ENCODE measurements at regions not wholly inside any gene's neighbourhood (a gene's known extent, or its start where the extent isn't known, plus 50 kb on each side); places are given as distances from the start of the nearest gene placed in this dataset.

GRCh38 chr13:47421525-47421924 is 524.7 kb upstream of the HTR2A start:
- DNase-seq = no peak

GRCh38 chr13:47420568-47420967 is 523.7 kb upstream of the HTR2A start:
- no peak for DNase-seq

- DNase-seq = peak; percentile 11
Measured at GRCh38 chr13:47420020-47420419, 523.2 kb upstream of the HTR2A start.

GRCh38 chr13:47418206-47418920 is 521.5 kb upstream of the HTR2A start:
- no peak for DNase-seq

- no peak for DNase-seq
Measured at GRCh38 chr13:47417485-47417884, 520.6 kb upstream of the HTR2A start.

- no peak for DNase-seq
Measured at GRCh38 chr13:47415048-47415447, 518.2 kb upstream of the HTR2A start.

- no peak for DNase-seq
Measured at GRCh38 chr13:47413526-47413925, 516.7 kb upstream of the HTR2A start.

GRCh38 chr13:47413112-47413511 is 516.3 kb upstream of the HTR2A start:
- DNase-seq = no peak

GRCh38 chr13:47409778-47410177 is 512.9 kb upstream of the HTR2A start:
- no peak for DNase-seq

- no peak for DNase-seq
Measured at GRCh38 chr13:47408546-47409319, 511.9 kb upstream of the HTR2A start.

- no peak for DNase-seq
Measured at GRCh38 chr13:47407808-47408207, 511.0 kb upstream of the HTR2A start.

- no peak for DNase-seq
Measured at GRCh38 chr13:47399599-47399998, 502.7 kb upstream of the HTR2A start.

- DNase-seq = no peak
Measured at GRCh38 chr13:47397739-47398138, 500.9 kb upstream of the HTR2A start.

- no peak for DNase-seq
Measured at GRCh38 chr13:47396915-47397314, 500.1 kb upstream of the HTR2A start.

- DNase-seq = no peak
Measured at GRCh38 chr13:47374741-47375140, 477.9 kb upstream of the HTR2A start.

GRCh38 chr13:47372751-47373150 is 475.9 kb upstream of the HTR2A start:
- no peak for DNase-seq

GRCh38 chr13:47351798-47352197 is 454.9 kb upstream of the HTR2A start:
- DNase-seq = no peak

- DNase-seq = no peak
Measured at GRCh38 chr13:47350334-47351124, 453.7 kb upstream of the HTR2A start.

GRCh38 chr13:47349211-47349610 is 452.4 kb upstream of the HTR2A start:
- no peak for DNase-seq

- DNase-seq = peak; percentile 17
Measured at GRCh38 chr13:47337781-47338507, 441.1 kb upstream of the HTR2A start.

GRCh38 chr13:47334173-47334572 is 437.3 kb upstream of the HTR2A start:
- DNase-seq = peak; percentile 10

- no peak for DNase-seq
Measured at GRCh38 chr13:47332149-47332548, 435.3 kb upstream of the HTR2A start.
